Kidney (tissue), 13 donors: ENCODE measurements at regions not wholly inside any gene's neighbourhood (a gene's known extent, or its start where the extent isn't known, plus 50 kb on each side); places are given as distances from the start of the nearest gene placed in this dataset.
A peak's percentile ranks its signal among the peaks of the same experiment; 100 is the strongest.

Experiments
- DNase-seq, 5 donors: peaks; one replicate each; pipeline ENCODE4 v3.0.0-alpha.2; 2013 to 2020
- FAIRE-seq: peaks from 2 replicates; lab custom pipeline; 2012; peaks lifted over from hg19 to GRCh38; lab: Jason Lieb, UNC
- H3K27ac ChIP-seq, 2 donors: one replicate each; pipeline ENCODE4 v1.7.0; 2013; ENCODE audit warnings: low read depth in 2 of 2, low read length in 2 of 2, inconsistent platforms in 1 of 2
- H3K27me3 ChIP-seq: one replicate; pipeline ENCODE4 v1.7.1; 2013; ENCODE audit warnings: low read length, inconsistent platforms; ENCODE audit not compliant: control insufficient read depth, insufficient read depth
- H3K36me3 ChIP-seq, 3 donors: one replicate each; pipeline versions ENCODE4 v1.7.0 to v1.7.1; 2013; ENCODE audit warnings: low read length in 3 of 3, control low read depth in 1 of 3, inconsistent platforms in 1 of 3; ENCODE audit not compliant: insufficient read depth in 3 of 3, control insufficient read depth in 2 of 3
- H3K4me1 ChIP-seq, 3 donors: one replicate each; pipeline versions ENCODE4 v1.7.0 to v1.7.1; 2013; ENCODE audit warnings: low read length in 3 of 3, inconsistent platforms in 1 of 3, low read depth in 1 of 3; ENCODE audit not compliant: control insufficient read depth in 2 of 3, insufficient read depth in 2 of 3
- H3K4me3 ChIP-seq, 3 donors: one replicate each; pipeline versions ENCODE4 v1.7.0 to v1.8.1; 2013; ENCODE audit warnings: low read length in 3 of 3, control low read depth in 1 of 3, inconsistent platforms in 1 of 3
- H3K9ac ChIP-seq, 3 donors: one replicate each; pipeline versions ENCODE4 v1.7.0 to v1.7.1; 2013; ENCODE audit warnings: low read length in 3 of 3, control low read depth in 1 of 3, inconsistent platforms in 1 of 3
- H3K9me3 ChIP-seq, 3 donors: one replicate each; pipeline versions ENCODE4 v1.7.0 to v1.7.1; 2013; ENCODE audit warnings: low read length in 3 of 3, control low read depth in 1 of 3, inconsistent platforms in 1 of 3; ENCODE audit not compliant: control insufficient read depth in 2 of 3, insufficient read depth in 1 of 3
- intact Hi-C: fragments of 100-400 bp; cut with DNase I; formaldehyde crosslinking; loops from one replicate; pipeline ENCODE4 v1.11.1; 2022
- TF ChIP-seq, protein P1 (sequence below): IDR thresholded peaks from 3 replicates; pipeline ENCODE4 v1.5.1; 2012; ENCODE audit warnings: mild to moderate bottlenecking, moderate library complexity, borderline replicate concordance; ENCODE audit not compliant: insufficient read depth; ENCODE audit errors: extremely low read depth
- donor health status: control.
- donor health status: control.
- donor health status: control.
- donor health status: control.
- donor health status: control.
- donor health status: DM: yes; HTN: yes; CAD: no.
- donor health status: Normal renal cell carcinoma (clear cell type).

DNA sequence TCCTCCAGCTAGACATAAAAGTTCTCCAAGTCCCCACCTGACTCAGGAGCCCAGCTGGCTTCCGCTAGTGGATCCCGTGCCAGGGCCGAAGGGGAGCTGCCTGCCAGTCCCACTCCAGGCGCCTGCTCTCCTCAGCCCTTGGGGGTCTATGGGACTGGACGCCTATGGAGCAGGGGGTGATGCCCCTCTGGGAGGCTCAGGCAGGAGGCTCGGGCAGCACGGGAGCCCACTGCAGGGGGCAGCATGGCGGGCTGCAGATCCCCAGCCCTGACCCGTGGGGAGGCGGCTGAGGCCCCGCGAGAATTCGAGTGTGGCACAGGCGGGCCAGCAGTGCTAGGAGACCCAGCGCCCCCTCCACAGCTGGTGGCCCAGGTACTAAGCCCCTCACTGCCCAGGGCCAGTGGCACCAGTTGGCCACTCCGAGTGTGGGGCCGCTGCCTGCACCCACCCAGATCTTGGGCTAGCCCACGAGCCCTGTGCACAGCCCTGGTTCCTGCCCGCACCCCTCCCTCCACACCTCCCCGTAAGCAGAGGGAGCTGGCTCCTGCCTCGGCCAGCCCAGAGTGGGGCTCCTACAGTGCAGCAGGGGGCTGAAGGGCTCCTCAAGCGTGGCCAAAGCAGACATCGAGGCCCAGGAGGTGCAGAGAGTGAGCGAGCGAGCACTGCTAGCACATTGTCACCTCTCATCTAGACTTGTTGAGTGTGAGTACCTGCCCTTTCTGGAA is 221.3 kb upstream of the NSMCE3 start:
- no peaks in the 10 kb centered on the region for H3K4me1 ChIP-seq
- no peak overlapping the region for H3K27ac ChIP-seq
- DNase-seq, result no peak
- no peak overlapping the region for H3K4me3 ChIP-seq
- H3K9ac ChIP-seq, result no peak overlapping the region
- no peaks in the 10 kb centered on the region for H3K27me3 ChIP-seq
- TF ChIP-seq, protein P1, sequence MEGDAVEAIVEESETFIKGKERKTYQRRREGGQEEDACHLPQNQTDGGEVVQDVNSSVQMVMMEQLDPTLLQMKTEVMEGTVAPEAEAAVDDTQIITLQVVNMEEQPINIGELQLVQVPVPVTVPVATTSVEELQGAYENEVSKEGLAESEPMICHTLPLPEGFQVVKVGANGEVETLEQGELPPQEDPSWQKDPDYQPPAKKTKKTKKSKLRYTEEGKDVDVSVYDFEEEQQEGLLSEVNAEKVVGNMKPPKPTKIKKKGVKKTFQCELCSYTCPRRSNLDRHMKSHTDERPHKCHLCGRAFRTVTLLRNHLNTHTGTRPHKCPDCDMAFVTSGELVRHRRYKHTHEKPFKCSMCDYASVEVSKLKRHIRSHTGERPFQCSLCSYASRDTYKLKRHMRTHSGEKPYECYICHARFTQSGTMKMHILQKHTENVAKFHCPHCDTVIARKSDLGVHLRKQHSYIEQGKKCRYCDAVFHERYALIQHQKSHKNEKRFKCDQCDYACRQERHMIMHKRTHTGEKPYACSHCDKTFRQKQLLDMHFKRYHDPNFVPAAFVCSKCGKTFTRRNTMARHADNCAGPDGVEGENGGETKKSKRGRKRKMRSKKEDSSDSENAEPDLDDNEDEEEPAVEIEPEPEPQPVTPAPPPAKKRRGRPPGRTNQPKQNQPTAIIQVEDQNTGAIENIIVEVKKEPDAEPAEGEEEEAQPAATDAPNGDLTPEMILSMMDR, result no peak
- H3K9me3 ChIP-seq, result no peaks in the 10 kb centered on the region
- no peaks in the 10 kb centered on the region for H3K36me3 ChIP-seq
- intact Hi-C loops, result no loop called here
- no peak for FAIRE-seq

DNA sequence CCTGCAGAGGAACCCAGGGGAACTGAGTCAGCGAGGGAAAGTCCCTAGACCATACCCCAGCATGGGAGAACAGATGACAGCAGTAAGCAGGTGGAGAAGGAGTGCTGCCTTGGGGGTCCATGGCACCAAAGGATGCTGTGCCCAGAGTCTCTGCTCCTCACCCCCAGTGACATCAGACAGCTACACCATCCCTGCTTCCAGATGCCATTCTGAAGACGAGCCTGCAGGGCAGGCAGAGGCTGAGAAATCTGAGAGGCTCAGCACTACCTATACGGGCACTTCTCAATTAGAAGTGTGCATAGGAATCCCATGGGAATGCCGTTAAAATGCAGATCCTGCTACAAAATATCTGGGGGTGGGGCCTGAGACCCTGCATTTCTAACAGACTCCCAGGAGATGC is 211.3 kb upstream of the NSMCE3 start:
- DNase-seq (no peak), FAIRE-seq (no peak)
- Histone ChIP-seq H3K4me1 (no peaks in the 10 kb centered on the region), H3K9me3 (no peaks in the 10 kb centered on the region), H3K27ac (no peak overlapping the region), H3K9ac (no peak overlapping the region), H3K36me3 (no peaks in the 10 kb centered on the region), H3K4me3 (no peak overlapping the region), H3K27me3 (no peaks in the 10 kb centered on the region)
- TF ChIP-seq, protein P1, result no peak
- intact Hi-C loops, result no loop called here

DNA sequence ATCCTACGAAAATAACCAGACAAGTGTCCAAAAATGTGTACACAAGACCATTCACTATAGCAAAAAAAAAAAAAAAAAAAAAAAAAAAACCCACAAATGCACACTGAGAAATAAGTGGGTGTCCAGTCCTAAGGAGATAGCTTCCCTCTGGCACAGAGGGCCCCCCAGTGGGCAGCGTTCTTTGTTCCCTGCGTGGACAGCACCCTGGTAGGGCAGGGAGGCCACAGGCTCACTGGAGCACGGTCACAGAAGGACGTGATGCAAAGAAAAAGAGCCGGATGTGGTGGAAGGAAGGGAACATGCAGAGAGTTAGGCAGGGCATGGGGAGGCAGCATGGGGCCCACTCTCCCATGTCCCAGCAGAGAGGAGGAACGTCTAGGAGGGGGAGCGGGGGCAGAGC is 210.7 kb upstream of the NSMCE3 start:
- H3K9ac ChIP-seq, result no peak overlapping the region
- TF ChIP-seq, protein P1, result no peak
- no peak overlapping the region for H3K4me3 ChIP-seq
- H3K36me3 ChIP-seq, result no peaks in the 10 kb centered on the region
- no peaks in the 10 kb centered on the region for H3K4me1 ChIP-seq
- DNase-seq (peak in 2 of 5 donors; percentile 9 to 12), FAIRE-seq (no peak)
- no peak overlapping the region for H3K27ac ChIP-seq
- H3K27me3 ChIP-seq, result no peaks in the 10 kb centered on the region
- no peaks in the 10 kb centered on the region for H3K9me3 ChIP-seq
- intact Hi-C loops, result no loop called here

DNA sequence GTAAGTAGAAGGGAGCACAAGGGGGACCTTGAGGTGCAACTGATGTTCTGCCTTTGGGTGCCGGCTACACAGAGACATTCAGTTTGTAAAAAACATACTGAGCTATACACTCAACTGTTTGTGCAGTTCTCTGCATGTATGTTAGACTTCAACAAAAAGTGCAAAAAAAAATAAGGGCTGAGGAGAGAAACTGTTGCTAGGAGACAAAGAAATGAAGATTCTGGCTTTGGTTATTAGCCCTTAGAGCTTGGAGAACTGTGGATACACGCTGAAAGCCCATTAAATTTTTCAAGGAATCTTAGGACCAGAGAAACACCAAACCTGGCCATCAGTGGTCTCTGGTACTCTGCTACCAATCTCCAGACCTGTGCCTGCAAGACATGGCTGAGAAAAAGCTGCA is 207.6 kb upstream of the NSMCE3 start:
- FAIRE-seq (no peak), DNase-seq (no peak)
- TF ChIP-seq, protein P1, result no peak
- H3K4me3 ChIP-seq, result no peak overlapping the region
- H3K9me3 ChIP-seq, result no peaks in the 10 kb centered on the region
- H3K27ac ChIP-seq, result no peak overlapping the region
- no peaks in the 10 kb centered on the region for H3K27me3 ChIP-seq
- no peaks in the 10 kb centered on the region for H3K4me1 ChIP-seq
- H3K36me3 ChIP-seq, result no peaks in the 10 kb centered on the region
- intact Hi-C loops, result no loop called here
- no peak overlapping the region for H3K9ac ChIP-seq
